ENCODE measurements at regions not wholly inside any gene's neighbourhood (a gene's known extent, or its start where the extent isn't known, plus 50 kb on each side); places are given as distances from the start of the nearest gene placed in this dataset.

- ChIA-PET RAD21 (ENCODE audit: low non-redundant PET in 1 of 2, low total read pairs in 2 of 2, uncharacterized antibody in 2 of 2, unreplicated experiment in 2 of 2) (no interaction called here), CTCF (no interaction called here), POLR2A (no interaction called here)
- DNase-seq (ENCODE audit: low read depth, low spot score), result no peak
- H3K4me2 ChIP-seq (ENCODE audit: low read length), result no peak overlapping the region
- no peak overlapping the region for H2AFZ ChIP-seq (ENCODE audit: low read depth, low read length, poor library complexity, severe bottlenecking)
- H3K79me2 ChIP-seq (ENCODE audit: insufficient read depth, low read length), result no peaks in the 10 kb centered on the region
- peaks cover 0 to 8% of the 10 kb centered on the region in 2 experiments; a peak in 1 of 4 replicates for H3K4me1 ChIP-seq (ENCODE audit: control insufficient read depth in 1 of 2, insufficient read depth in 2 of 2, low read length in 2 of 2)
- H3K9me3 ChIP-seq (ENCODE audit: control insufficient read depth in 1 of 2, insufficient read depth in 1 of 2, low read depth in 1 of 2, low read length in 2 of 2), result no peaks in the 10 kb centered on the region; a peak in 1 of 4 replicates
- intact Hi-C loops (cut with micrococcal nuclease), result no loop called here
- H3K27ac ChIP-seq (ENCODE audit: low read depth, low read length), result no peak overlapping the region
- no peak for TF ChIP-seq MAX (IDR thresholded peaks at IDR 0.05)
- peak; percentile 62 for TF ChIP-seq TCF7L2 (IDR thresholded peaks at IDR 0.05; ENCODE audit: borderline replicate concordance, extremely low read depth, insufficient read depth, insufficient read length)
- H3K9me2 ChIP-seq (ENCODE audit: insufficient read depth), result no peaks in the 10 kb centered on the region
- peak; percentile 30; the same call in 1 of the 2 replicates for ATAC-seq
- BruUV-seq (replicated peaks), result no TSS peak
- no peak overlapping the region for H3K4me3 ChIP-seq (replicated peaks in 1 of 2; ENCODE audit: low read depth in 1 of 2, low read length in 2 of 2)
- H3K9ac ChIP-seq (ENCODE audit: low read length), result no peak overlapping the region
- H3K36me3 ChIP-seq (ENCODE audit: control insufficient read depth in 1 of 2, insufficient read depth in 2 of 2, low read length in 2 of 2), result no peaks in the 10 kb centered on the region
- H3K27me3 ChIP-seq (ENCODE audit: insufficient read depth, low read length), result no peaks in the 10 kb centered on the region
- H4K20me1 ChIP-seq (ENCODE audit: insufficient read depth), result no peaks in the 10 kb centered on the region
These were observed 121.5 kb upstream of the FOXQ1 start for GRCh38 chr6:1190366-1190765.

GRCh38 chr6:1188199-1188598, 123.7 kb upstream of the FOXQ1 start:
- Histone ChIP-seq H3K27ac (ENCODE audit: low read depth, low read length) (no peak overlapping the region), H3K27me3 (ENCODE audit: insufficient read depth, low read length) (0 out of 2 replicates have a peak, but pooled peaks cover 4% of the 10 kb centered on the region), H3K4me3 (replicated peaks in 1 of 2; ENCODE audit: low read depth in 1 of 2, low read length in 2 of 2) (no peak overlapping the region), H3K79me2 (ENCODE audit: insufficient read depth, low read length) (no peaks in the 10 kb centered on the region), H3K9me2 (ENCODE audit: insufficient read depth) (no peaks in the 10 kb centered on the region), H2AFZ (ENCODE audit: low read depth, low read length, poor library complexity, severe bottlenecking) (no peak overlapping the region), H3K4me1 (ENCODE audit: control insufficient read depth in 1 of 2, insufficient read depth in 2 of 2, low read length in 2 of 2) (peaks cover 0 to 8% of the 10 kb centered on the region in 2 experiments; a peak in 1 of 4 replicates), H3K4me2 (ENCODE audit: low read length) (no peak overlapping the region), H3K9me3 (ENCODE audit: control insufficient read depth in 1 of 2, insufficient read depth in 1 of 2, low read depth in 1 of 2, low read length in 2 of 2) (no peaks in the 10 kb centered on the region), H3K9ac (ENCODE audit: low read length) (no peak overlapping the region), H4K20me1 (ENCODE audit: insufficient read depth) (no peaks in the 10 kb centered on the region), H3K36me3 (ENCODE audit: control insufficient read depth in 1 of 2, insufficient read depth in 2 of 2, low read length in 2 of 2) (no peaks in the 10 kb centered on the region)
- BruUV-seq (replicated peaks), result no TSS peak
- intact Hi-C loops (cut with micrococcal nuclease), result no loop called here
- CTCF ChIA-PET, result no interaction called here
- RAD21 ChIA-PET (ENCODE audit: low non-redundant PET in 1 of 2, low total read pairs in 2 of 2, uncharacterized antibody in 2 of 2, unreplicated experiment in 2 of 2), result no interaction called here
- DNase-seq (ENCODE audit: low read depth, low spot score) (no peak), ATAC-seq (no peak)
- POLR2A ChIA-PET, result no interaction called here
- TF ChIP-seq CEBPB (IDR thresholded peaks at IDR 0.05; ENCODE audit: low read depth), result no peak
- TF ChIP-seq TCF7L2 (IDR thresholded peaks at IDR 0.05; ENCODE audit: borderline replicate concordance, extremely low read depth, insufficient read depth, insufficient read length), result no peak
- no peak for TF ChIP-seq ZFX (IDR thresholded peaks at IDR 0.05)
- no peak for TF ChIP-seq SP1 (IDR thresholded peaks at IDR 0.05; ENCODE audit: low read depth)
- TF ChIP-seq JUND (IDR thresholded peaks at IDR 0.05), result no peak
- no peak for TF ChIP-seq EGR1 (IDR thresholded peaks at IDR 0.05; ENCODE audit: low read depth)
- no peak for TF ChIP-seq ZBTB33 (IDR thresholded peaks at IDR 0.05; ENCODE audit: extremely low read depth, insufficient replicate concordance, low read length)
- TF ChIP-seq EZH2 (IDR thresholded peaks at IDR 0.05), result no peak
- TF ChIP-seq SIN3A (IDR thresholded peaks at IDR 0.05; ENCODE audit: low read depth), result no peak
- no peak for TF ChIP-seq POLR2A (IDR thresholded peaks at IDR 0.05; ENCODE audit: borderline replicate concordance, extremely low read depth, insufficient read depth, insufficient read length)
- TF ChIP-seq ZNF274 (IDR thresholded peaks at IDR 0.05; ENCODE audit: low read depth, low read length), result no peak
